Uterus (tissue), 3 donors: ENCODE measurements at regions not wholly inside any gene's neighbourhood (a gene's known extent, or its start where the extent isn't known, plus 50 kb on each side); places are given as distances from the start of the nearest gene placed in this dataset.

Experiments used
- DNase-seq, 2 donors: peaks; one replicate each; pipeline ENCODE4 v3.0.0-alpha.2; 2019 to 2020
- H3K27ac ChIP-seq, 2 donors: fragments of 200-600 bp; sonication (generic); 1 replicate in 1 of 2; 2 replicates in 1 of 2; pipeline ENCODE4 v1.5.1; 2016 to 2018
- H3K27me3 ChIP-seq, 2 donors: fragments of 200-600 bp; sonication (generic); one replicate each; pipeline ENCODE4 v1.5.1; 2018 to 2019; ENCODE audit warnings: control low read depth in 1 of 2
- H3K36me3 ChIP-seq, 2 donors: fragments of 200-600 bp; sonication (generic); one replicate each; pipeline ENCODE4 v1.5.1; 2019; ENCODE audit warnings: control low read depth in 1 of 2
- H3K4me1 ChIP-seq, 2 donors: fragments of 200-600 bp; sonication (generic); one replicate each; pipeline ENCODE4 v1.5.1; 2018 to 2019; ENCODE audit warnings: control low read depth in 1 of 2
- H3K4me3 ChIP-seq, 2 donors: fragments of 200-600 bp; sonication (generic); 1 replicate in 1 of 2; 2 replicates in 1 of 2; pipeline ENCODE4 v1.5.1; 2018 to 2019; ENCODE audit warnings: mild to moderate bottlenecking in 1 of 2
- H3K9me3 ChIP-seq, 2 donors: fragments of 200-600 bp; sonication (generic); one replicate each; pipeline ENCODE4 v1.5.1; 2019; ENCODE audit warnings: control low read depth in 1 of 2
- POLR2A ChIP-seq, 2 donors: fragments of 450-650 bp; IDR thresholded peaks; one replicate each; pipeline ENCODE4 v1.6.1; 2016; ENCODE audit warnings: antibody characterized with exemption in 2 of 2, mild to moderate bottlenecking in 1 of 2, moderate library complexity in 1 of 2
- intact Hi-C: fragments of 100-400 bp; cut with DNase I; formaldehyde crosslinking; loops from one replicate; pipeline ENCODE4 v1.15.1; 2023; ENCODE audit warnings: low total_unique reads
- TF ChIP-seq, protein P1 (sequence below), 4 experiments: fragments of 200-600 bp in 2 of 4; fragments of 450-650 bp in 2 of 4; sonication (generic) in 2 of 4; IDR thresholded peaks; one replicate each; pipeline ENCODE4 v1.5.1; 2016 to 2019; ENCODE audit warnings: antibody characterized with exemption in 4 of 4, mild to moderate bottlenecking in 2 of 4, moderate library complexity in 1 of 4
- donor health status: DM: yes; HTN: yes; CAD: no.

DNA sequence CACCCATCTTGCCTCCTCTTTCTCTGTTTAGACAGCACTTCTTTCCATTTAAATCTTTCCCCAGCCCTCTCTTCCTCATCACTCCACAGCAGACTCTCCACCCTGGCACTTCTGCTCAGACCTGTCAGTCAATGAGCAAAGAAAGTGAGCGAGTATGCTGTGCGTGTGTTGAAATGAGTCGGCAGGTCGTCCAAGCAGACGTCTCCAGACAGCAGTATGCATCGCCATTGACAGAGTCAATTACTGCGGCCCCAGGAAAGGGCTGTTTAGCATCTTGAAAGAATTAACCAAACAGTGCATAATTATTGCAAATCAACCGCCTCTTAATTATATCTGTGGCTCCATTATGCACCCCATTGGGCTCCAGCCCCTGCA, 54.8 kb upstream of the KCNG1 start:
- Histone ChIP-seq H3K27me3 (no peaks in the 10 kb centered on the region), H3K4me1 (no peaks in the 10 kb centered on the region), H3K4me3 (no peak overlapping the region), H3K36me3 (no peaks in the 10 kb centered on the region), H3K27ac (no peak overlapping the region), H3K9me3 (no peaks in the 10 kb centered on the region)
- DNase-seq = no peak
- TF ChIP-seq, protein P1, sequence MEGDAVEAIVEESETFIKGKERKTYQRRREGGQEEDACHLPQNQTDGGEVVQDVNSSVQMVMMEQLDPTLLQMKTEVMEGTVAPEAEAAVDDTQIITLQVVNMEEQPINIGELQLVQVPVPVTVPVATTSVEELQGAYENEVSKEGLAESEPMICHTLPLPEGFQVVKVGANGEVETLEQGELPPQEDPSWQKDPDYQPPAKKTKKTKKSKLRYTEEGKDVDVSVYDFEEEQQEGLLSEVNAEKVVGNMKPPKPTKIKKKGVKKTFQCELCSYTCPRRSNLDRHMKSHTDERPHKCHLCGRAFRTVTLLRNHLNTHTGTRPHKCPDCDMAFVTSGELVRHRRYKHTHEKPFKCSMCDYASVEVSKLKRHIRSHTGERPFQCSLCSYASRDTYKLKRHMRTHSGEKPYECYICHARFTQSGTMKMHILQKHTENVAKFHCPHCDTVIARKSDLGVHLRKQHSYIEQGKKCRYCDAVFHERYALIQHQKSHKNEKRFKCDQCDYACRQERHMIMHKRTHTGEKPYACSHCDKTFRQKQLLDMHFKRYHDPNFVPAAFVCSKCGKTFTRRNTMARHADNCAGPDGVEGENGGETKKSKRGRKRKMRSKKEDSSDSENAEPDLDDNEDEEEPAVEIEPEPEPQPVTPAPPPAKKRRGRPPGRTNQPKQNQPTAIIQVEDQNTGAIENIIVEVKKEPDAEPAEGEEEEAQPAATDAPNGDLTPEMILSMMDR (IDR thresholded peaks at IDR 0.05) = no peak
- no peak for TF ChIP-seq POLR2A (IDR thresholded peaks at IDR 0.05)
- intact Hi-C loops = no loop called here

DNA sequence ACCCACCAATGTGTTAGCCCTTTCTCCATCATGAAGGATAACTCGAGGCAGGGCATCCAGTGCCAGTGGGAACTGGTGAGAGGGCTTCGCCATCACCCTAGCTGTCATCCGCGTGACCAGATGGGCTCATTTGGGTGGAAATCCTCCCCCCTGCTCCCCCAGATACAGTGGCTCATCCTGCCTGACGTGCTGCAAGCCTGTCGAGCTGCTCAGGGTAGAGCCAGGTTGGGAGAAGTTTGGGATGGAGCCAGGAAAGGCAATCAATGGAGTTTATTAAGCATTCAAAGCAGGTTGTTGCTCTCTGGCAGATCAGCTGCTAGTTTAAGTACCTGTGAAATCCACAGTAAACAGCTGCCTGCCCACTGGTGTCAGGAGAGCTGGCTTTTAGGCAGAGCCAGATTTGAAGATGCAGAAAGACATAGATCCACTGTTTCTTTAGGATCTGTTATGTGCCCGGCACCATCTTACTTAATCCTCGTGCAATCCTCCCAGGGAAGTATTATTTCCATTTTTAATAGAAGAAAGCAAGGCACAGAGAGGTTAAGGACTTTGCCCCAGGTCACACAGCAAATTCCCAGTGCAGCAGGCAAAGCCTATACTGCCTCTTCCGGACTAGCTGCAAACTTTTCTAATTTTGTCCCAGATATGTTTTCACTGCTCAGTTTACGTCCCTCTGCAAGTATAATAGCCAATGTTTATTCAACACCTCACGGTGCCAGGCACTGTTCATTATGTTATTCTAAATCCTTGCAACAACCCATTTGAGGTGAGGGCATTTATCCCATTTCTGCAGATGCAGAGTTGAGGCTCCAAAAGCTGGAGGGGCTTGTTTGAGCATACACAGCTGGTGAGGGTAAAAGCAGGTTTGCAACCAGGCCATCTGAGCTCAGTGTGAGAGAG, 54.1 kb upstream of the KCNG1 start:
- DNase-seq = no peak
- intact Hi-C loops = no loop called here

DNA sequence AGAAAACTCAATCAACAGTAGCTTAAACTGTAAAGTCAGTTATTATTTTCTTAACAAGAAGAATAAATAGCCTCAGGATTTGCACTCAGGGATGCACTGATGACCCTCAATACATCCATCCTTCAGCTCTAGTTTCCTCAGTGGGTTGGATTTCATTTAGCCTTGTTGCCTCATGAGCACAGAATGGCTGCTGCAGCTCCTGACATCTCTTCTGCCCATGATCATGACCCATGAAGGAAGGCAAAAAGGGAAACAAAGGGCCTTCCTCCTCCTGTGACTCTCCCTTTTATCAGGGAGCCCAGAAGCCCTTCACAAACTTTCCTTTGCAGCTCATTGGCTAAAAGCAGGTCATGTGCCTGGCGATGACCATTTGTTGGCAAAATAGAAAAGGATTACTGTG, 51.2 kb upstream of the KCNG1 start:
- DNase-seq = no peak
- TF ChIP-seq, protein P1 (IDR thresholded peaks at IDR 0.05) = no peak
- no peak for TF ChIP-seq POLR2A (IDR thresholded peaks at IDR 0.05)
- no peaks in the 10 kb centered on the region for H3K36me3 ChIP-seq
- no peaks in the 10 kb centered on the region for H3K27me3 ChIP-seq
- H3K9me3 ChIP-seq = no peaks in the 10 kb centered on the region
- intact Hi-C loops = no loop called here
- no peak overlapping the region for H3K27ac ChIP-seq
- H3K4me1 ChIP-seq = no peaks in the 10 kb centered on the region
- no peak overlapping the region for H3K4me3 ChIP-seq

More for the DNA sequence above, 54.1 kb upstream of the KCNG1 start:
- Histone ChIP-seq H3K36me3 (no peaks in the 10 kb centered on the region), H3K27me3 (no peaks in the 10 kb centered on the region), H3K4me1 (no peaks in the 10 kb centered on the region), H3K9me3 (no peaks in the 10 kb centered on the region), H3K4me3 (no peak overlapping the region), H3K27ac (no peak overlapping the region)
- TF ChIP-seq POLR2A (IDR thresholded peaks at IDR 0.05) = no peak
- TF ChIP-seq, protein P1 (IDR thresholded peaks at IDR 0.05) = no peak
